Left lung (tissue), 4 donors: ENCODE measurements at regions not wholly inside any gene's neighbourhood (a gene's known extent, or its start where the extent isn't known, plus 50 kb on each side); places are given as distances from the start of the nearest gene placed in this dataset.

Source experiments
- ATAC-seq: fragments of 200-7000 bp; cut with Tn5 transposase; one replicate; pipeline ENCODE4 v1.9.1; 2020; ENCODE audit warnings: moderate library complexity
- DNase-seq, 4 donors: peaks; one replicate each; pipeline ENCODE4 v3.0.0-alpha.2; 2013 to 2020
- H3K27ac ChIP-seq, 2 donors: fragments of 200-600 bp; sonication (generic) in 1 of 2; one replicate each; pipeline versions ENCODE4 v1.5.0 to v1.8.0; 2020 to 2021
- H3K27me3 ChIP-seq, 2 donors: fragments of 200-600 bp; sonication (generic) in 1 of 2; one replicate each; pipeline versions ENCODE4 v1.5.0 to v1.8.0; 2020 to 2021
- H3K36me3 ChIP-seq, 2 donors: fragments of 200-600 bp; sonication (generic) in 1 of 2; one replicate each; pipeline versions ENCODE4 v1.5.0 to v1.8.0; 2020 to 2021
- H3K4me1 ChIP-seq, 2 donors: fragments of 200-600 bp; one replicate each; pipeline ENCODE4 v1.8.0; 2021
- H3K4me3 ChIP-seq, 2 donors: fragments of 200-600 bp; sonication (generic) in 1 of 2; one replicate each; pipeline versions ENCODE4 v1.5.0 to v1.8.0; 2020 to 2021; ENCODE audit warnings: mild to moderate bottlenecking in 1 of 2
- H3K9me3 ChIP-seq, 2 donors: fragments of 200-600 bp; sonication (generic) in 1 of 2; one replicate each; pipeline versions ENCODE4 v1.5.0 to v1.8.0; 2020 to 2021
- intact Hi-C, 2 donors: fragments of 100-400 bp; cut with DNase I; formaldehyde crosslinking; loops; one replicate each; pipeline versions ENCODE4 v1.11.2 to v1.14.2; 2022
- TF ChIP-seq, protein P1 (sequence below), 2 donors: fragments of 200-600 bp; sonication (generic) in 1 of 2; IDR thresholded peaks; one replicate each; pipeline versions ENCODE4 v1.5.0 to v1.8.0; 2021; ENCODE audit warnings: antibody characterized with exemption in 2 of 2
- donor health status: DM: no; HTN: yes; CAD: no.
- donor health status: DM: no; HTN: no; CAD: no.

DNA sequence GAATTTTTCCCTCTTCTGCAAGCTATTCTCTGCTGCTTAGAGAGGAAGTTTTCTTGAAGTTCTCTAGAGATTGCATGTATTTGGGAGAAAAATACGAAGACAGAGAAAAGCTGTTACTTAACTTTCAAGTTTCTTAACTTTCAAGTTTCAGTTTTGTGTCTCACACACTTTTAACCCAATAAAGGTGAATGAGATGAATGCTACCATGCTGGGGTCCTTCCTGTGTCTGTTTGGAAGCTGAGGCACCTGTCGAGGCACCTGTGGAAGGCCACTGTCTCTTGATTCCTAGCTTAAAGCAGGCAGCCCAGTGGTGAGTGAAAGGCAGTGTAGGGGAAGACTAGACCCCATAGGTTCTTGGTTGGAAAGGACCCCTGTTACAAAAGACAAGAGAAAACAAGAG, 372.8 kb upstream of the JARID2 start:
- H3K36me3 ChIP-seq: no peaks in the 10 kb centered on the region
- no peaks in the 10 kb centered on the region for H3K27me3 ChIP-seq
- H3K4me1 ChIP-seq: peaks cover 0 to 31% of the 10 kb centered on the region in 2 donors
- TF ChIP-seq, protein P1, sequence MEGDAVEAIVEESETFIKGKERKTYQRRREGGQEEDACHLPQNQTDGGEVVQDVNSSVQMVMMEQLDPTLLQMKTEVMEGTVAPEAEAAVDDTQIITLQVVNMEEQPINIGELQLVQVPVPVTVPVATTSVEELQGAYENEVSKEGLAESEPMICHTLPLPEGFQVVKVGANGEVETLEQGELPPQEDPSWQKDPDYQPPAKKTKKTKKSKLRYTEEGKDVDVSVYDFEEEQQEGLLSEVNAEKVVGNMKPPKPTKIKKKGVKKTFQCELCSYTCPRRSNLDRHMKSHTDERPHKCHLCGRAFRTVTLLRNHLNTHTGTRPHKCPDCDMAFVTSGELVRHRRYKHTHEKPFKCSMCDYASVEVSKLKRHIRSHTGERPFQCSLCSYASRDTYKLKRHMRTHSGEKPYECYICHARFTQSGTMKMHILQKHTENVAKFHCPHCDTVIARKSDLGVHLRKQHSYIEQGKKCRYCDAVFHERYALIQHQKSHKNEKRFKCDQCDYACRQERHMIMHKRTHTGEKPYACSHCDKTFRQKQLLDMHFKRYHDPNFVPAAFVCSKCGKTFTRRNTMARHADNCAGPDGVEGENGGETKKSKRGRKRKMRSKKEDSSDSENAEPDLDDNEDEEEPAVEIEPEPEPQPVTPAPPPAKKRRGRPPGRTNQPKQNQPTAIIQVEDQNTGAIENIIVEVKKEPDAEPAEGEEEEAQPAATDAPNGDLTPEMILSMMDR (IDR thresholded peaks at IDR 0.05): no peak
- no peaks in the 10 kb centered on the region for H3K9me3 ChIP-seq
- DNase-seq (no peak), ATAC-seq (no peak)
- intact Hi-C loops: no loop called here
- H3K27ac ChIP-seq: no peak overlapping the region
- H3K4me3 ChIP-seq: no peak overlapping the region

DNA sequence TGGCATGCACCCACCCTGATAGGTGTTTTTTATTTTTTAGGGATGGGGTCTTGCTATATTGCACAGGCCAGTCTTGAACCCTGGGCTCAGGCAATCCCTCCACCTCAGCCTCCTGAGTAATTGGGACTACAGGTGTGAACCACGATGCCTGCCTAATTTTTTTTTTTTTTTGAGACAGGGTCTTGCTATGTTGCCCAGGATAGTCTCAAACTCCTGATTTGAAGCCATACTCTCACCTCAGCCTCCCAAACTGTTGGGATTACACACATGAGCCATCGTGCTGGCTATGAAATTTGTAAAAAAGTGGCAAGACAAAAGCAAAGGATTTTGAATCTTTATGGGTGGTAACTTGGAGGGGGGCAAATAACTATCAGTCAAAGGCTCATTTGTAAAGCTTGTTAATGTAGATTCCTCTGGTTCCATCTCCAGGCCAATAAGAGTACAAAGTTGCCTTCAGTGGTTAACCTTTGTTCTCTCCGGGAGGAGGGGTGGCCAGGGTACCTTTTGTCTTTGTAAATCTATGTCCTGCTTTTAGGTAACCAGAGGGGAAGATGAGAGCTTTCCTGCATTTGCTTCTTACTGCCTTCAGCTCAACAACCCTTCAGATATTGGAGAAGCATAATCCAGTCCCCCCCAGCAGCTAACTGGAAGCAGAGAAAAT, 372.0 kb upstream of the JARID2 start:
- TF ChIP-seq, protein P1 (IDR thresholded peaks at IDR 0.05): no peak
- no peak for DNase-seq
- no peak for ATAC-seq
- Histone ChIP-seq H3K4me3 (no peak overlapping the region), H3K27ac (no peak overlapping the region), H3K4me1 (peaks cover 0 to 39% of the 10 kb centered on the region in 2 donors), H3K9me3 (no peaks in the 10 kb centered on the region), H3K27me3 (no peaks in the 10 kb centered on the region), H3K36me3 (no peaks in the 10 kb centered on the region)
- intact Hi-C loops: no loop called here

DNA sequence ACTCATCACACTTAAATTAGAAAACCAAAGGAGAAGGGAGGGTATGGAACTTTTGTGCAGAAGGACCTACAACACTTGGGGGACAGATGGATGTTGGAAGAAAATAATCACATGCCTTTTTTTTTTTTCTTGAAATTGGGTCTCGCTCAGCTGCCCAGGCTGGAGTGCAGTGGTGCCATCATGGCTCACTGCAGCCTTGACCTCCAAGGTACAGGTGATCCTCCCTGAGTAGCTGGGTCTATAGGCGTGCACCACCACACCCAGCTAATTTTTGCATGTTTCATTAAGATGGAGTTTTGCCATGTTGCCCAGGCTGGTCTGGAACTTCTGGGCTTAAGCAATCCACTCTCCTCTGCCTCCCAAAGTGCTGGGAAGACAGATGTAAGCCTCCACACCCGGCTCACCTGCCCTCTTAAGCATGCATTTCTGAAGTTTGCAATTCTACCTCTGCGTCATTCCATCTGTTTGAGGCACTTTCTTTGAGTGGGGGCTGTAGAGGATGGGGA, 370.8 kb upstream of the JARID2 start:
- intact Hi-C loops: no loop called here
- H3K27ac ChIP-seq: no peak overlapping the region
- DNase-seq: no peak
- peaks cover 0 to 44% of the 10 kb centered on the region in 2 donors for H3K4me1 ChIP-seq
- no peak for ATAC-seq
- H3K9me3 ChIP-seq: no peaks in the 10 kb centered on the region
- no peaks in the 10 kb centered on the region for H3K36me3 ChIP-seq
- TF ChIP-seq, protein P1 (IDR thresholded peaks at IDR 0.05): no peak
- H3K4me3 ChIP-seq: no peak overlapping the region
- no peaks in the 10 kb centered on the region for H3K27me3 ChIP-seq

DNA sequence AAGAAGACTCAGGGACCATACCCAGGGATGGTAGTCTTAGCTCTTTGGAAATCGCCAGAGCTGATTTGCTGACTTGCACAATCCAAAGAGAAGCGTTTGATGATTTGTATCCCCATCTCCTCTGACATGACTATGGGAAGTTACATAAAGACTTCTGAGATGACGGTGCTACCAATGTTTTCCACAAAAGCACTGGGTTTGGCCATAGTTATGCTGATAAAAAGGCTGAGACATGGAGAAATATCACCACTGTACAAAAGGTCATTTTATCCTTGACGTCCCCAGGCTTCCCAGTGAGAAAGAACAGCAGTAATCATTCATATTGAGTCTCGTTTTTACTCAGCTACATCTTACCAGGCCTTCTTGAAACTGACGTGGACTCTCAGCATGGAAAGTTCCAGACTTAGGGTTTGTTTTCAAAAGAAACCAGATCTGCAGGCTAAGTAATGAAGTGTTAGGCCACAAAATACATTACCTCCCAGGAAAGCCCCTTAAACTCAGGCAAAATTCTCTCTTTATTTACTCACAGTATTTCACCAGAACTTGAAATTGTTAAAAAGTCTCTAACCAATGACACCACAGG, 370.3 kb upstream of the JARID2 start:
- TF ChIP-seq, protein P1 (IDR thresholded peaks at IDR 0.05): no peak
- no peak overlapping the region for H3K4me3 ChIP-seq
- H3K4me1 ChIP-seq: peaks cover 0 to 49% of the 10 kb centered on the region in 2 donors
- no peaks in the 10 kb centered on the region for H3K36me3 ChIP-seq
- DNase-seq (no peak), ATAC-seq (no peak)
- no peaks in the 10 kb centered on the region for H3K9me3 ChIP-seq
- H3K27me3 ChIP-seq: no peaks in the 10 kb centered on the region
- intact Hi-C loops: no loop called here
- peak overlapping the region in 1 of 2 donors; percentile 89 for H3K27ac ChIP-seq

DNA sequence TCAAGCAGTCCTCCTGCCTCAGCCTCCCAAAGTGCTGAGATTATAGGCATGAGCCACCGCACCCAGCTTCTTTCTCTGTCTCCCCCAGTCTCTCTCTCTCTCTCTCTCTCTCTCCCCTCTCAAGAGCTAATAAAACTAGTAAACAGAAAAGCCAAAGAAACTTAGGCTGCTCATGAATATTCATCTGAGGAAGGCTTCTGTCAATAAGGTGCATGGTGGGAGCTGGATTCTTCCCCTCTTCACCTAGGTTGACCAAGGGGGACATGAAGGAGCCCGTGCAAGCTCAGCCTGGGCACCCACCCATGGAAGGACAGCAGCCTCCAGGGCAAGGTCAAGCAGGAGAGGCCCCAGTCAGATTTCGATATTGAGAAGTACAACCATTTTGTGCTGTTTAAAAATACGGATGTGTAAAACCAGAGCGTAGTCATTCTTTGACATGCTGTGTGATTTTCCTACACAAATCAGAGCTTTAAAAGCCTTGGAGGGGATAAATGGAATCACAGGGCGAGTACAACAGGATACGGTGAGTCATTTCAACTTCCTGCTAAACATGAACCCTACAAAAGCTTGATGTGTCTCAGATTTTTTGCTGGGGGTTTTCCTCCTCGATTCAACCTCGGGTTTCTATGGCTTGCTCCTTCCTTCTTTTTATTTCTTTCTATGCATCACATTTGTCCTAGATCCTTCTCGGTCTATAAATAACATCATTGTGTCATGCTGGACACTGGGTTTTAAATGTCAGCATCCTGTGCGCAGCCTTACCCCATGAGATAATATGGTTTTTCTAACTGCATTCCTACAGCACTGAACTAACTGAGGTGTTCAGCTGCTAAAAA, 368.9 kb upstream of the JARID2 start:
- TF ChIP-seq, protein P1 (IDR thresholded peaks at IDR 0.05): peak in 1 of 2 donors; percentile 22
- ATAC-seq: peak; percentile 70

More for the DNA sequence above, 368.9 kb upstream of the JARID2 start:
- Histone ChIP-seq H3K4me1 (peaks cover 0 to 61% of the 10 kb centered on the region in 2 donors), H3K4me3 (no peak overlapping the region), H3K36me3 (no peaks in the 10 kb centered on the region), H3K27ac (peak overlapping the region; percentile 50 to 89), H3K27me3 (no peaks in the 10 kb centered on the region), H3K9me3 (no peaks in the 10 kb centered on the region)
- intact Hi-C loops: no loop called here
- DNase-seq: no peak
